HL-60/S4 treated with phorbol 12-myristate 13-acetate at 8.2 ng/mL for 4 days and 3 days (cell line): ENCODE measurements at regions not wholly inside any gene's neighbourhood (a gene's known extent, or its start where the extent isn't known, plus 50 kb on each side); places are given as distances from the start of the nearest gene placed in this dataset.
"Not testable (repeated sequence)": the region's sequence is repeated elsewhere in the genome, so short reads cannot be mapped to it uniquely, and the experiment has no call there.

Experiments
- in situ Hi-C: fragments of 300-500 bp; cut with MboI; formaldehyde crosslinking; loops from 2 replicates; pipeline ENCODE4 v1.15.0; 2022; ENCODE audit warnings: low sequenced_read_pairs

DNA sequence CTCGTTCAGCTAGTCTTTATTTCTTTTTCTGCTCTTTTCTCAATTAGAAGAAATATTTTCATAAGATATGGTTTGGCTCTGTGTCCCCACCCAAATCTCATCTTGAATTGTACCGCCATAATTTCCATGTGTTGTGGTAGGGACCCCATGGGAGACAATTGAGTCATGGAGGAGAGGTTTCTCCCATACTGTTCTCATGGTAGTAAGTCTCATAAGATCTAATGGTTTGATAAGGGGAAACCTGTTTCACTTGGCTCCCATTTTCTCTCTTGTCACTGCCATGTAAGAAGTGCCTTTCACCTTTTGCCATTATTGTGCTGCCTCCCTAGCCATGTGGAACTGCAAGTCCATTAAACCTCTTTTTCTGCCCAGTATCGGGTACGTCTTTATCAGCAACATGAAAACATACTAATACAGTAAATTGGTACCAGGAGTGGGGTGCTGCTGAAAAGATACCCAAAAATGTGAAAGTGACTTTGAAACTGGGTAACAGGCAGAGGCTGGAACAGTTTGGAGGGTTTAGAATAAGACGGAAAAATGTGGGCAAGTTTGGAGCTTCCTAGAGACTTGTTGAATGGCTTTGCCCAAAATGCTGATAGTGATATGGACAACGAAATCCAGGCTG lies 112.0 kb upstream of the SMARCA2 start:
- in situ Hi-C loops = loop anchor here (25.0 kb wide), 1 partner anchor 91 kb away; no protein-coding TSS in a partner anchor

DNA sequence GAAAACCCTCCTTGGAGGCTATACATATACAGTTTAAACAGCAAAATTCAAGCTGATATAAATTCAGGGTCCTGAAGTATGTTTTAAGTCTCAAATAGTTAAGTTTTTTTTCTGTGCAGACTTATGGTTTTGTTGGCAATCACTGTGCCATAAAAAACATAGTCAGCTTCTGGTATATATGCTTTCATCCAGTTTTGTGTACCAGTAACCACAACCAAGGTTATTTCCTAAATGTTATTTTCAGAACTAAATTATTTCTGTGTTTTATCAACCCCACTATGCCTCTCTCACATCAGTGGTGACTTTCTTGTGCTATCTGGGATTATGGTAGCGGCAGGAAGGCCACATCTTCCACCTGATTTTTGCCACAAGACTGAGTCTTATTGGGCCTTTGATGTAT lies 107.7 kb upstream of the SMARCA2 start:
- in situ Hi-C loops = loop anchor here (25.0 kb wide), 1 partner anchor 95 kb away; no protein-coding TSS in a partner anchor

DNA sequence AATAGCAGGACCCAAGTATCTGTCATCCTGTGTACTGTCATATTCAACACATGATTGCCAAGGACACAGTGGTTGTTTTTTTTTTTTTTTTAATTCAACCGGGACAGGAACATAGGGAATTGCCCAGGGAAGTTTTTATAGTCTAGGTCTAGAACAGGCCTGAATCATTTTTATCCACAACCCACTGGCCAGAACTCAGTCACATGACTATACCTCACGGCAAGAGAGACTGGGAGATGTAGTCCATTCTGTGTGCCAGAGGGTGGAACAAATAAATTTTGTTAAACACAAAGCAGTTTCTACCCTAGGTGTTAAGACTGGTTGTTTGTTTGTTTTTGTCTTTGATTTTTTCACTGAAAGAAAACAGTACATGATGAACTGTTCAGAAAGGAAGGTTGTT lies 105.8 kb upstream of the SMARCA2 start:
- in situ Hi-C loops = loop anchor here (25.0 kb wide), 1 partner anchor 97 kb away; no protein-coding TSS in a partner anchor

DNA sequence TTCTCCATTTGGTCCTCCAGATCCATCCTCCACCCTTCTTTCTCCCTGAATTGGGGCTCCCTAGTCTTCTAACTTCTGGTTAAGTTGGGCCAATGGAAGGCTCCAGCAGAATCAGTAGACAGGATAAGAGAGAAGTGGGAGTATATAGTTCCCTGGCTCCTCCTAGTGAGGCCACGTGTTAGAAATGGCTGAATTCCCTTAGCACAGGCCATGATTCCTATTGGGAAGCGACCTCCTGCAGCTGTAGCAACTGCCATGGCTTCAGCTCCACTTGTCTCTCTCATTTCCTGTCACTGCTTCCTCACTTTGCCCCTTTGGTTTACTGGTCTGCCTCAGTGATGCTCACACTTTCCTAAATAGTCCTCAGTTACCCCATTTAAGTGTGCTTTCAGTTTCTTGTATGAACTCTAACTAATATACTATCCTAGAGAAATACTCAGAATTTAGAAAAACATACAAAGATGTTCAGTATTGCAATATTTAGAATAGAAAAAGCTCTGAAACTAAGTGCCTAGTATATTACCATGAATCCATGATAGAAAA lies 104.8 kb upstream of the SMARCA2 start:
- in situ Hi-C loops = loop anchor here (25.0 kb wide), 1 partner anchor 98 kb away; no protein-coding TSS in a partner anchor

DNA sequence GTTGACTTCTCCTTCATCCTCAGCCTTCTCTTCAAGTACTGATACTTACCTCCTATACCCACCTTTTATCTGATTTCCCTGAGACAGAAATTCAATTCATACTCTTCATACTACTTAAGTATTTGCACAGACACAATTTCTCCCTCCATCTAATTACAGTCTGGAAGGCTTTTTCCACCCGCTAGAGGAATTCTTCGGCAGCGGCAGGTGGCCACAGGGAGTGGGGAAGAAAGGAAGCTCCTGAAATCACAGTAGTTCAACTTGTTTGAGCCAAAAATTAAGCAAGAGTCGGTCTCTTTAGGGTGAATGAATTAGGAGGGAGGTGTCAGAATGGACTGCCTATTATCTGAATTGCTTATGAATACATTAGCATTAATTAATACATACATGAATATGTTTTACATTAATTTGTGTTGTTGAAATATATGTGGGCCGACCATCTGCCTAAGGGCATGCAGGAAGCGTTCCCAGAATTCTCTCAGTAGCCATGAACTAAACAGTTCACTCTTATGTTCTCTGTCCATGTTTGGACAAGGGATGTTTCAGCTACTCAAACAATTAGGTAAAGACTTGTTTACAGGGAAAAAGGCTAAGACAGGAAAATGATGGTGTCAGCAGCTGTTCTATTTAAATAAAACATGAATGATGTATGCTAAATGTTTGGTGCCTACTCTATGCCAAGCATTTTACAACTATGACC lies 101.4 kb upstream of the SMARCA2 start:
- in situ Hi-C loops = loop anchor here (25.0 kb wide), 1 partner anchor 101 kb away; no protein-coding TSS in a partner anchor

DNA sequence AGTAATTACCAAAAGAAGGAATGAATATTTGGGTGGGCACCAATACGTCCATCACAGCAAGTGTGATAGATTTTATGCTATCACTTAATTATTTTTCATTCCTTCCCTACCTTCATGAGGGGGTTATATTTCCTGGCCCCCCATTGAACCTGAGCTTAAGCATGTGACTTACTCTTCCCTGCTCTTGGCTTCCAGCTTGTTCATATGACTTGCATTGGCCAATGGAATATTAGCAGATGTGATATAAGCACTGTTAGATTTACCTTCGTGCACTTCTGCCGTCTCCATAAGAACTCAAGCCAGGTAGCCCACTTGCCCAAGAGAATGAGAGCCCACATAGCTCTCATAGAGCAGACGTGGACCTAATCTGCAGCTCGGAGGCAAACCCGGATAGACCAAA lies 99.1 kb upstream of the SMARCA2 start:
- in situ Hi-C loops = loop anchor here (25.0 kb wide), 1 partner anchor 104 kb away; no protein-coding TSS in a partner anchor

DNA sequence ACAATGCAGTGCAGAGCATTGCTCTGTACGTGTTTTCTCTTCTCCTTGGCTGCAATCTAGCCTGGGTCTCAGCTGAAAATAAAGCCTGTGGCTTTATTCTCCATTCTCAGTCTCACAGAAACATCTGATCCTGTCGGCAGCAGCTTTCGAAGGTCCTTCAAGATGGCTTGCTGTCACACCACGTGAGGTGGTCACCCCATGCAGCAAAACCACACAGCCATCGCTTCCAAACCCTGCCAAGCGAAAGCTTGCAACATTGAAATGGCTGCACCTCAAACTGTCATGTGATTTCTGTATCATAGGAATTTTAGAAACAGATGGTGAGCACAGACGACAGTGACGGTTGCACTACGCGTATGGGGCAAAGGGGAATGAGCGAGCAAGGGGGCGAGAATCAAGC lies 98.5 kb upstream of the SMARCA2 start:
- in situ Hi-C loops = loop anchor here (25.0 kb wide), 1 partner anchor 104 kb away; no protein-coding TSS in a partner anchor

DNA sequence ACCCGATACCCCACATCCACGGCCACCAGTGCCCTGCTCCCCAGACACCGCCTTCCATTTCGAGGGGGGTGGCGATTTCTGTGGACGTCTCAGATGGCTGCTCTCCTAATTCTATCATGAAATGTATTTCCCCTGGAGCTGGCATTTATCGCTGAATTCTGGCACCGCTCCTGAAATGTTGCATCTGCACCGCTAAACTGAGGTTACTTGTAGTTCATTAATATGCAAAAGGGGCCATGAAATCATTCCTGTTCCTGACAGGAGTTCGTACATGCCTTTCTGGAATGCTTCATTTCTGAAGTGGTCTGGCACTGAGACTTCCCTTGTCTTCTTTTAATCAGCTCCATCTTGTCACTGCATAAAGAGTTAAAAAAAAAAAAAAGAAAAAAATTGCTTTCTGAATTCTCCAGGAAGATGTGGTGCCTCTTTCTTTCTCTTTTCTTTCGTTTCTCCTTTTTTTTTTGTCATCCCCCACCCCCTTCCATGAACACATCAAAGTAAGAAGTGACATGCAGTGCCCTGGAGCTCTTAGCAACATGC lies 97.7 kb upstream of the SMARCA2 start:
- in situ Hi-C loops = loop anchor here (25.0 kb wide), 1 partner anchor 105 kb away; no protein-coding TSS in a partner anchor

DNA sequence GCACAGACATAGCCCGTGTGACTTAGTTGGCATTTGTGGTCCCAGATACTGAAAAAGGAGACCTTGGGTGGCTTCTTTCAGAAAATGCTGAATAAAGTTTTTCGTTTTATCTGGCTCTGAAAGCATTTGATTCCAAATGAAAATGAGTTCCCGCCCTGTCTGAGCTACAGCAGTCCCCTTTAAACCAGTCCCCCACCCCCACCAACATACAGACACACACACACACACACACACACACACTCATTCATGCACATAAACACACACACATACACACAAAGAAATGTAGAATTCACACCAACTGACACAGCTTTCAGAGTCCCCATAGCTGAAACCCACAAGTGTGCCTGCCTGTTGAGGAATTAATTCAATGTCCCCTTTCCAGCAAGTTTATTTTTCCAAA lies 97.0 kb upstream of the SMARCA2 start:
- in situ Hi-C loops = loop anchor here (25.0 kb wide), 1 partner anchor 106 kb away; no protein-coding TSS in a partner anchor

DNA sequence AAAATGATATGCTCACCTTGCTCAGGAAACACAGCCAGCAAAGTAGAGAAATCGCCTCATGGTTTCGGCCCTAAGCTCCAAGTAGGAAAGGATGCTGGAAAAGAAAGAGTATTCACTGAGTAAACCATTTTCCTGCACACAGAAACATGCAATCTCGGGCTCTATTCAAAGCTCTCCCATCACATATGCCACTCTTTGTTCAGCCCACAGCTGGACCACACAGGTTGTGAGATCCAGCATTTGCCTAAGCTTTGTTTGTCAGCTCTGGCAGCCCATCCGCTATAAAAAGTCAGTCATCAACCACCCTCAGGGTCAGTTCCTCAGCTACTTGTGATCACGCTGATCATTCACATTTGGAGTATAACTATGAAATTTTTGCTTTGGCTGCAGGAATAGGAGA lies 96.5 kb upstream of the SMARCA2 start:
- in situ Hi-C loops = loop anchor here (25.0 kb wide), 1 partner anchor 106 kb away; no protein-coding TSS in a partner anchor

DNA sequence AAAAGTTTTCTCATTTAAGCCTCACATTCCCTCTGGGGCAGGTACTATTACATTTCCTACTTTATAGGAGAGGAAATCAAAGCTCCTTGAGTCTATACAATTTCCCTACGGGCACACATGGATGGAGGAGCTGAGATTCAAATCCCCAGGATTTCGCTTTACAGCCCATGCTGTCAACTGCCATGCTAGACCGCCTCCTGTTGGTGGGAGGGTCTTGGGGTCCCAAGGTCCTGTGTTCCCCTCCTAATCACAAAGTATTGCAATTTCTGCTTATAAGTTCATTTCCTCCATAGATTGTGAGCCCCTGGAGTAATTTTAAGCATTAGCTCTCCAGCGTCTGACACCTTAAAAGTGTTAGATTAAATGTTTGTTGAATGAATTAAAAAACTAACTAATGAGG lies 95.9 kb upstream of the SMARCA2 start:
- in situ Hi-C loops = loop anchor here (25.0 kb wide), 1 partner anchor 107 kb away; no protein-coding TSS in a partner anchor

DNA sequence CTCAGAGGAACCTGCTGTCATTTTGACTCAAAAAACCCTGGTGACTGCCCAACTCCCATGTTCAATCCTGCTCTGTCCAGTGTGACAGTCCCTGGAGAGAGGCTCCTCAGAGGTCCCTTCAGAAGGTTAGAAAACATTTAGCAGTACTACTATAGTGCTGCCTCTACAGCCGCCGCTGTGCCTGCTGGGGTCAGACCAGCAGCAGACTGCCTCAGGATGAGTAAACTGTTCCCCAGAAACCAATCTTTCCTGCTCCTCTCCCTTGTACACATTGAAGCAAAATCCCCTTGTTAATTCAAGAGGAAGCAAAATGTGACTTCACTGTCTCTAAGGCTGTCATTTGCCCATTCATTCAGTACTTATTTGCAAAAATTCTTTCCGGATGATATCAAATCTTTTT lies 94.8 kb upstream of the SMARCA2 start:
- in situ Hi-C loops = loop anchor here (25.0 kb wide), 1 partner anchor 108 kb away; no protein-coding TSS in a partner anchor

DNA sequence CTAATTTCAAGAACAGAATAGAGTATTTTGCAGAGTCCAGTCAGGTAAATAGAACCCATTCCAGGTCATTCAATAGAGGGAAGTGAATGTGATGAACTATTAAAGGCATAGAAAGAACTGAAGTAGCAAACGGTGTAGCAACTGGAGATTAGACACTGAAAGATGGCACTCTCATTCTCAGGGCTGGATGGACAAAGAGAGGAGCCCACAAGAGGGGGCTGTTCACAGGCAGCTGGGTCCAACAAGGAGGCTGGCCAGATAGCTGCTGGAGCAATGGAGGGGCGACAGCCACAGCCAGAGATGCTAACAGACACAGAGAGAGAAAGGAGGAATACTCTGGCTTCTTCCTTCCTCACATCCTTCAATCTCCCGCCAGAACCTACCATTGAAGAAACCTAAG lies 93.1 kb upstream of the SMARCA2 start:
- in situ Hi-C loops = loop anchor here (25.0 kb wide), 1 partner anchor 110 kb away; no protein-coding TSS in a partner anchor

DNA sequence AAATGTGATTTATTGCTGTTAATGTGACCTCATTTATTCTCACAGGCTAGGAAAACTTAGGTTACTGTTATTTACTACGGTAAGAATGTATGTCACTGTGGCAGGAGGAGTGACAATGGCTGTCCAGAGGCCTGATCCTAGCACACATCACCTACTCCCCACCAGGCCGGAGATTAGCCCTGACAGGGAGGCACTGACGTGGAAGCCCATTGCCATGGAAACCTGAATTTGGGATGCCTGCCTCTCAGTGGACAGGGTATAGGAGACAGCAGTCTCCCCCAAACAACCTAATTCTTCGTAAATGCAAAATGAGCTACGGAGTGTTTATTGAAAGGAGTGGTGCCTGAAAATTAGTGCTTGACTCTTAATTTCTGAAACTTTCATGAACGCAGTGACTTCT lies 87.6 kb upstream of the SMARCA2 start:
- in situ Hi-C loops = no loop called here

DNA sequence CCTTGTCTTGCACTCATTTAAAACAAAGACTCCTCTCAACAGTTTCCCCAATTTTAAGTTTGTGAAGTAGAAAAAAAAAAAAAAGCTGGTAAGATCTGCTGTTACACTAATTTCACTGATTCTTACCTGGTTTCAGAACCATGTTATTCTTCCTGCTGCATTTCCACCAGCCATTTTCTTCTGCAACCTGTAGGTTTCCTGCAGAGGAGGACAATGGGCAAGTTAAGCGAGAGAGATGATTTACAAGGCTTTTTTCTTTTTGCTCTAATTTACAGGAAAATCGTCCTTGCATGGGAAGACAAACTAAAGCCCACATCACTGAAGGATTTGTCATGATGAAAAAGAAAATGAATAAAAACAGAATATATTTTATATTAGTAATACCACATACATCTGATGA lies 86.0 kb upstream of the SMARCA2 start:
- in situ Hi-C loops = no loop called here

DNA sequence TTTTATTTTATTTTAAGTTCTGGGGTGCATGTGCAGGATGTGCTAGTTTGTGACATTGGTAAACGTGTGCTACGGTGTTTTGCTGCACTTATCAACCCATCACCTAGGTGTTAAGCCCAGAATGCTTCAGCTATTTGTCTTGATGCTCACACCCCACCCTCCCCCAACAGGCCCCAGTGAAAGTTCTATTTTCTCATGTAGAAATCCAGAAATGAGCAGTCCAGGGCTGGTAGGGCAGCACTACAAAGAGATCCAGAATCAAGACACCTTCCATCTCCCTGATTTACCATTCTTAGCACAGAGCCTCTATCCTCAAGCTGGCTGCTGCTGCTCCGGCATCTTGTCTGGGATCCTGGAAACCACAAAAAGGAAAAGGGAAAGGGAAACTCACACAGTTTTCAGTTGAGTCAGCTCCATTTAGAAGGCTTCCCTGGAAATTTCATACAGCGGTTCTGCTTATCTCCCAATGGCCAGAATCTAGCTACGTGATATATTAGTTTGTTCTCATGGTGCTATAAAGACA lies 85.4 kb upstream of the SMARCA2 start:
- in situ Hi-C loops = no loop called here

DNA sequence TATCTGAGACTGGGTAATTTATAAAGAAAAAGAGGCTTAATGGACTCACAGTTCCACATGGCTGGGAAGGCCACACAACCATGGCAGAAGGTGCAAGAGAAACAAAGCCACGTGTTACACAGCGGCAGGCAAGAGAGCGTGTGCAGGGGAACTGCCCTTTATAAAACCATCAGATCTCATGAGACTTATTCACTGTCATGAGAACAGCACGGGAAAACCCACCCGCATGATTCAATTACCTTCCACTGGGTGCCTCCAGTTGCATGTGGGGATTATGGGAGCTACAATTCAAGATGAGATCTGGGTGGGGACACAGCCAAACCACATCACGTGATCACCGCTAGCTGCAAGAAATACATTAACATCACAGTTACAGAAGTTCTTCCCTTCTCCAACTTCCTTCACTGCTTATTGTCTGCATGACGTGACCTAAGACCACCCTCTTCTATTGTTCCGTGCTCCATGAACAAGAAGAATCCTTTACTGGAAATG lies 84.9 kb upstream of the SMARCA2 start:
- in situ Hi-C loops = not testable (repeated sequence)

DNA sequence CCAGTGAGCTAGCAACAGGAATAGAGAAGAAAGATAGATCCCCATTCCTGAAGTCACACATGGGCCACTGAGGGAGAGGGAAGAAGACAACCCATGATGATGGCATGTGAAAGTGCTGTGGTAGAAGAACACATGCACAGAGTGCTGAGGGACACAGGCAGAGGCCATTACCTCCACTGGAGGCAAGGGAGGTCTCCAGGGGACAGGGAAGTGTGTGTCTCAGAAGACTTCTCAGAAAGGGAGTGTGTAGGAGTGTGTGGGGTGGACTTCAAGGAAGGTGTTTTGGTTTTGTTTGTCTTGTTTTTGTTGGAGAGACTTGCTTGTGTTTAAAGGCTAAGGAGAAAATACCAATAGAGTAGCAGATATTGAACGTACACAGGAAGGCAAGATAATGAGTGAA lies 77.0 kb upstream of the SMARCA2 start:
- in situ Hi-C loops = no loop called here

DNA sequence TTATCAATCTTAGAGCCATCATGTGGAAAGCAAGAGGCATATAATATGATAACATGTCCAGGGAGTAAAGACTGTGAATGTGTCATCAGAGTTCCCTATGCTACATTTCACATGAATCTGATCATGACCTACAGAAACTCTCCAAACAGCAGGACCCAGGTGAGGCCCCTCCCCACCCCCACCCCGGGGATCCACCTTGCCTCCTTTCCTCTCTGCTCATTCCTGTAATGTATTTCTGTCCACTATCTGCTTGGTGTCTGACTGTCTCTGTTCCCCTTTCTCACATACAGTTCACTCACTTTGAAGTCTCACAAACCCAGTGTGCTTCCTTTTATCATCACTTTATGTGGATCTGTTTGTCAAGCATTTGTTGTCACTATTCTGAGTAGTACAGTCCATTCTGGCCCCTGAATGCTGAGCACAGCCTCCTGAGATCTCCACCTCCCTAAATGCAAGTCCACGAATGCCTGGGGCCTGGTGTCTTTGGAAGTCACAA lies 76.4 kb upstream of the SMARCA2 start:
- in situ Hi-C loops = no loop called here

DNA sequence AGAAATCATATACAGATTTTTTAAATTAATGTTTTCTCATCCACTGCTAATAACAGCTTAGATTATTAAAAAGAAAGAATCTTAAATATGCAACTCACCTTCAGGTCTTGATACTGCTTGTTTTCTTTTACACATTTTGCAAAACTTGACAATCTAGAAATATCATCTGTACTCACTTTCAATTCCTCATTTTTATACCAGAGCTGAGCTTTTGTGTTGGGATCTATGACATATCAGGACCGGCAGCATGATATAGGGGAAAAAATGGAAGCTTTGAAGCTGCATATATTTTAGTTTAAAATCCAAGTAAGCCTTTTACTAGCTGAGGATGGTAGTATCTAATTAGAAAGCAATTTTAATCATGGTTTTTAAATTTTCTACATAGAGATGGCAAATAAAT lies 75.7 kb upstream of the SMARCA2 start:
- in situ Hi-C loops = no loop called here

DNA sequence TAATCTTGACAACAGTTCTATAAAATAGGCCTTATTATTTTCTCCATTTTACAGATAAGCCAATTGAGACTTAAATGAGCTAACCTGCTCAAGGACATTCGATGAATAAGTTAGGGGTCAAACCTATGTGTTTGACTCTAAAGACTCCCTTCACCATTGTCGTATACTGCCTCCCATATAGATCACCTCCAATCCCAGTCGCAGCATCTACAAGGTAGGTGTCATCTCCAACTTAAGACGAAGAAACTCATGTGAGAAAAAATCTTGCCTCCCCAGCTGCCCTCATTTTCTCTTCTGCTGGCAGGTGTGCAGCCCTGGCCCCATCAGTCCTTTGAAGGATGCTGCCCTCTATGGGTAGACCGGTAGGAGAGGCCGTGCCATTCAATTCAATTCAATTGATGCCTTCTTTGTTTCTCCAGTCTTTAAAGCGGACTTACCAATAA lies 75.2 kb upstream of the SMARCA2 start:
- in situ Hi-C loops = no loop called here
